Endothelial cell (in vitro differentiated cells): ENCODE measurements at regions not wholly inside any gene's neighbourhood (a gene's known extent, or its start where the extent isn't known, plus 50 kb on each side); places are given as distances from the start of the nearest gene placed in this dataset.

Experiments used
- DNase-seq: peaks from one replicate; pipeline ENCODE4 v3.0.0; 2021; ENCODE audit warnings: low spot score
- H3K27ac Mint-ChIP-seq: one replicate; pipeline ENCODE4 v1.8.0; 2021; ENCODE audit warnings: mixed read lengths, inconsistent platforms; ENCODE audit not compliant: unreplicated experiment
- H3K27me3 Mint-ChIP-seq: one replicate; pipeline ENCODE4 v1.8.0; 2021; ENCODE audit warnings: mild to moderate bottlenecking, moderate library complexity, mixed read lengths, inconsistent platforms; ENCODE audit not compliant: unreplicated experiment
- H3K36me3 Mint-ChIP-seq: one replicate; pipeline ENCODE4 v1.8.0; 2021; ENCODE audit warnings: mild to moderate bottlenecking, low read depth, mixed read lengths, inconsistent platforms; ENCODE audit not compliant: unreplicated experiment
- H3K4me1 Mint-ChIP-seq: one replicate; pipeline ENCODE4 v1.8.0; 2021; ENCODE audit warnings: mild to moderate bottlenecking, mixed read lengths, inconsistent platforms; ENCODE audit not compliant: unreplicated experiment
- H3K4me3 Mint-ChIP-seq: one replicate; pipeline ENCODE4 v1.8.0; 2021; ENCODE audit warnings: mild to moderate bottlenecking, mixed read lengths, inconsistent platforms; ENCODE audit not compliant: unreplicated experiment
- H3K9me3 Mint-ChIP-seq: one replicate; pipeline ENCODE4 v1.8.0; 2021; ENCODE audit warnings: mixed read lengths, inconsistent platforms; ENCODE audit not compliant: unreplicated experiment
- CTCF ChIP-seq: fragments of 200-600 bp; sonication (generic); IDR thresholded peaks from one replicate; pipeline ENCODE4 v1.5.0; 2021; ENCODE audit warnings: antibody characterized with exemption; ENCODE audit not compliant: unreplicated experiment

GRCh38 chr3:152061296-152061695, 187.9 kb downstream of the SUCNR1 start:
- Mint-ChIP-seq H3K27me3 (no peaks in the 10 kb centered on the region), H3K4me1 (no peaks in the 10 kb centered on the region), H3K36me3 (no peaks in the 10 kb centered on the region), H3K9me3 (no peaks in the 10 kb centered on the region), H3K4me3 (no peak overlapping the region), H3K27ac (no peak overlapping the region)
- no peak for DNase-seq
- no peak for TF ChIP-seq CTCF

- H3K27ac Mint-ChIP-seq, result no peak overlapping the region
- DNase-seq, result no peak
- no peaks in the 10 kb centered on the region for H3K9me3 Mint-ChIP-seq
- no peaks in the 10 kb centered on the region for H3K36me3 Mint-ChIP-seq
- no peak for TF ChIP-seq CTCF
- H3K27me3 Mint-ChIP-seq, result no peaks in the 10 kb centered on the region
- no peak overlapping the region for H3K4me3 Mint-ChIP-seq
- no peaks in the 10 kb centered on the region for H3K4me1 Mint-ChIP-seq
Observed at GRCh38 chr3:152069871-152070270, 196.4 kb downstream of the SUCNR1 start.

GRCh38 chr3:152071315-152071714, 197.4 kb upstream of the MBNL1 start:
- H3K36me3 Mint-ChIP-seq, result no peaks in the 10 kb centered on the region
- no peak overlapping the region for H3K4me3 Mint-ChIP-seq
- DNase-seq, result no peak
- H3K9me3 Mint-ChIP-seq, result no peaks in the 10 kb centered on the region
- H3K27me3 Mint-ChIP-seq, result no peaks in the 10 kb centered on the region
- H3K27ac Mint-ChIP-seq, result no peak overlapping the region
- H3K4me1 Mint-ChIP-seq, result no peaks in the 10 kb centered on the region
- TF ChIP-seq CTCF, result no peak

GRCh38 chr3:152071924-152072323, 196.8 kb upstream of the MBNL1 start:
- no peak overlapping the region for H3K27ac Mint-ChIP-seq
- no peaks in the 10 kb centered on the region for H3K27me3 Mint-ChIP-seq
- no peak for TF ChIP-seq CTCF
- no peak overlapping the region for H3K4me3 Mint-ChIP-seq
- peak; percentile 3 for DNase-seq
- H3K36me3 Mint-ChIP-seq, result no peaks in the 10 kb centered on the region
- H3K9me3 Mint-ChIP-seq, result no peaks in the 10 kb centered on the region
- H3K4me1 Mint-ChIP-seq, result no peaks in the 10 kb centered on the region

- no peak for DNase-seq
- Mint-ChIP-seq H3K36me3 (no peaks in the 10 kb centered on the region), H3K9me3 (no peaks in the 10 kb centered on the region), H3K4me1 (no peaks in the 10 kb centered on the region), H3K27ac (no peak overlapping the region), H3K4me3 (no peak overlapping the region), H3K27me3 (no peaks in the 10 kb centered on the region)
- TF ChIP-seq CTCF, result no peak
Observed at GRCh38 chr3:152073267-152073666, 195.5 kb upstream of the MBNL1 start.
